ENCODE measurements at regions not wholly inside any gene's neighbourhood (a gene's known extent, or its start where the extent isn't known, plus 50 kb on each side); places are given as distances from the start of the nearest gene placed in this dataset.

GRCh38 chr4:159564615-159565014 is 461.7 kb downstream of the RAPGEF2 start:
- BruUV-seq (replicated peaks) = no TSS peak
- H3K79me2 ChIP-seq (ENCODE audit: control insufficient read depth, insufficient read depth, low read length) = no peaks in the 10 kb centered on the region
- FAIRE-seq (no peak), DNase-seq (ENCODE audit: low read depth, low spot score) (no peak), ATAC-seq (no peak)
- 13% methylated on average over 5 of the region's 5 CpGs for WGBS (ENCODE audit: insufficient coverage, insufficient replicate concordance, low lambda C conversion rate, missing lambda C conversion rate)
- ChIA-PET CTCF (no interaction called here), RAD21 (ENCODE audit: unreplicated experiment) (no interaction called here), SMC1A (ENCODE audit: uncharacterized antibody, unreplicated experiment) (no interaction called here), POLR2A (no interaction called here)
- in situ Hi-C loops (cut with MboI) = no loop called here
- no peak overlapping the region for H3K27ac ChIP-seq (ENCODE audit: control insufficient read depth, insufficient read depth)
- H3K4me1 ChIP-seq (ENCODE audit: control insufficient read depth, insufficient read depth, low read length) = no peaks in the 10 kb centered on the region
- no peaks in the 10 kb centered on the region for H3K27me3 ChIP-seq (replicated peaks in 1 of 2; ENCODE audit: control insufficient read depth in 2 of 2, insufficient read depth in 2 of 2, low read length in 1 of 2)
- no peaks in the 10 kb centered on the region for H4K20me1 ChIP-seq (ENCODE audit: control insufficient read depth, insufficient read depth)
- no peak overlapping the region for H3K4me2 ChIP-seq (ENCODE audit: control insufficient read depth, insufficient read depth)
- intact Hi-C loops (cut with micrococcal nuclease; ENCODE audit: unreplicated experiment) = no loop called here
- H2AFZ ChIP-seq (ENCODE audit: control insufficient read depth, low read depth, low read length) = no peak overlapping the region
- TF ChIP-seq TBL1XR1 (IDR thresholded peaks at IDR 0.05; ENCODE audit: low read depth, low read length) (no peak), POLR2AphosphoS2 (IDR thresholded peaks at IDR 0.05; ENCODE audit: low read depth, low read length) (no peak), MEF2B (IDR thresholded peaks at IDR 0.05; ENCODE audit: partially characterized antibody, poor library complexity, severe bottlenecking) (no peak), CEBPZ (IDR thresholded peaks at IDR 0.05; ENCODE audit: low read depth, low read length) (no peak), MXI1 (IDR thresholded peaks at IDR 0.05; ENCODE audit: low read depth, low read length) (no peak), CEBPB (IDR thresholded peaks at IDR 0.05; ENCODE audit: borderline replicate concordance in 1 of 2, low read depth in 2 of 2, low read length in 2 of 2) (no peak), CHD4 (IDR thresholded peaks at IDR 0.05) (no peak), USF1 (IDR thresholded peaks at IDR 0.05; ENCODE audit: borderline replicate concordance, extremely low read length, insufficient read depth, low read depth, low read length) (no peak), ZNF217 (IDR thresholded peaks at IDR 0.05) (no peak), STAT3 (IDR thresholded peaks at IDR 0.05; ENCODE audit: low read depth, low read length) (no peak), JUND (IDR thresholded peaks at IDR 0.05; ENCODE audit: low read depth, low read length) (no peak), SIN3A (IDR thresholded peaks at IDR 0.05; ENCODE audit: low read depth, low read length) (no peak)
- H3K36me3 ChIP-seq (ENCODE audit: control insufficient read depth in 2 of 2, insufficient read depth in 2 of 2, low read length in 1 of 2) = no peaks in the 10 kb centered on the region
- H3K4me3 ChIP-seq = no peak overlapping the region
- no peaks in the 10 kb centered on the region for H3K9me3 ChIP-seq (replicated peaks; ENCODE audit: control insufficient read depth, insufficient read depth, low read length)
- H3K9ac ChIP-seq (ENCODE audit: control insufficient read depth, insufficient read depth, low read length) = no peak overlapping the region
